ENCODE measurements at regions not wholly inside any gene's neighbourhood (a gene's known extent, or its start where the extent isn't known, plus 50 kb on each side); places are given as distances from the start of the nearest gene placed in this dataset.

GRCh38 chr13:104281910-104282309, 1215.7 kb upstream of the SLC10A2 start:
- Histone ChIP-seq H3K27me3 (no peaks in the 10 kb centered on the region), H3K4me3 (no peak overlapping the region)
- 83 to 84% methylated on average over 4 of the region's 4 CpGs for WGBS, 2 donors

GRCh38 chr13:104270731-104271130, 1204.5 kb upstream of the SLC10A2 start:
- Histone ChIP-seq H3K27ac (no peak overlapping the region), H3K9me3 (no peaks in the 10 kb centered on the region), H3K27me3 (no peaks in the 10 kb centered on the region), H3K4me1 (no peaks in the 10 kb centered on the region), H3K36me3 (no peaks in the 10 kb centered on the region), H3K4me3 (no peak overlapping the region)
- no peak for DNase-seq
- TF ChIP-seq, protein P1, sequence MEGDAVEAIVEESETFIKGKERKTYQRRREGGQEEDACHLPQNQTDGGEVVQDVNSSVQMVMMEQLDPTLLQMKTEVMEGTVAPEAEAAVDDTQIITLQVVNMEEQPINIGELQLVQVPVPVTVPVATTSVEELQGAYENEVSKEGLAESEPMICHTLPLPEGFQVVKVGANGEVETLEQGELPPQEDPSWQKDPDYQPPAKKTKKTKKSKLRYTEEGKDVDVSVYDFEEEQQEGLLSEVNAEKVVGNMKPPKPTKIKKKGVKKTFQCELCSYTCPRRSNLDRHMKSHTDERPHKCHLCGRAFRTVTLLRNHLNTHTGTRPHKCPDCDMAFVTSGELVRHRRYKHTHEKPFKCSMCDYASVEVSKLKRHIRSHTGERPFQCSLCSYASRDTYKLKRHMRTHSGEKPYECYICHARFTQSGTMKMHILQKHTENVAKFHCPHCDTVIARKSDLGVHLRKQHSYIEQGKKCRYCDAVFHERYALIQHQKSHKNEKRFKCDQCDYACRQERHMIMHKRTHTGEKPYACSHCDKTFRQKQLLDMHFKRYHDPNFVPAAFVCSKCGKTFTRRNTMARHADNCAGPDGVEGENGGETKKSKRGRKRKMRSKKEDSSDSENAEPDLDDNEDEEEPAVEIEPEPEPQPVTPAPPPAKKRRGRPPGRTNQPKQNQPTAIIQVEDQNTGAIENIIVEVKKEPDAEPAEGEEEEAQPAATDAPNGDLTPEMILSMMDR (IDR thresholded peaks at IDR 0.05), result no peak
- TF ChIP-seq POLR2A (IDR thresholded peaks at IDR 0.05), result no peak
- TF ChIP-seq POLR2AphosphoS5 (IDR thresholded peaks at IDR 0.05), result no peak
- TF ChIP-seq EP300 (IDR thresholded peaks at IDR 0.05), result no peak
- intact Hi-C loops (cut with DNase I), result no loop called here
- WGBS, 2 donors, result 86 to 88% methylated on average over 3 of the region's 3 CpGs

More at GRCh38 chr13:104281910-104282309, 1215.7 kb upstream of the SLC10A2 start:
- no peaks in the 10 kb centered on the region for H3K36me3 ChIP-seq
- intact Hi-C loops (cut with DNase I), result no loop called here
- TF ChIP-seq, protein P1 (IDR thresholded peaks at IDR 0.05), result no peak
- TF ChIP-seq POLR2A (IDR thresholded peaks at IDR 0.05), result no peak
- no peak for TF ChIP-seq EP300 (IDR thresholded peaks at IDR 0.05)
- no peak for TF ChIP-seq POLR2AphosphoS5 (IDR thresholded peaks at IDR 0.05)
- no peak for DNase-seq
- H3K9me3 ChIP-seq, result no peaks in the 10 kb centered on the region
- no peak overlapping the region for H3K27ac ChIP-seq
- no peaks in the 10 kb centered on the region for H3K4me1 ChIP-seq

GRCh38 chr13:104267206-104267811, 1201.1 kb upstream of the SLC10A2 start:
- H3K27me3 ChIP-seq, result no peaks in the 10 kb centered on the region
- TF ChIP-seq POLR2AphosphoS5 (IDR thresholded peaks at IDR 0.05) (no peak), POLR2A (IDR thresholded peaks at IDR 0.05) (no peak), EP300 (IDR thresholded peaks at IDR 0.05) (no peak)
- TF ChIP-seq, protein P1 (IDR thresholded peaks at IDR 0.05), result no peak
- 82 to 90% methylated on average over 6 of the region's 6 CpGs for WGBS, 2 donors
- no peaks in the 10 kb centered on the region for H3K9me3 ChIP-seq
- no peak for DNase-seq
- H3K27ac ChIP-seq, result no peak overlapping the region
- no peaks in the 10 kb centered on the region for H3K4me1 ChIP-seq
- intact Hi-C loops (cut with DNase I), result no loop called here
- no peak overlapping the region for H3K4me3 ChIP-seq
- no peaks in the 10 kb centered on the region for H3K36me3 ChIP-seq

DNA sequence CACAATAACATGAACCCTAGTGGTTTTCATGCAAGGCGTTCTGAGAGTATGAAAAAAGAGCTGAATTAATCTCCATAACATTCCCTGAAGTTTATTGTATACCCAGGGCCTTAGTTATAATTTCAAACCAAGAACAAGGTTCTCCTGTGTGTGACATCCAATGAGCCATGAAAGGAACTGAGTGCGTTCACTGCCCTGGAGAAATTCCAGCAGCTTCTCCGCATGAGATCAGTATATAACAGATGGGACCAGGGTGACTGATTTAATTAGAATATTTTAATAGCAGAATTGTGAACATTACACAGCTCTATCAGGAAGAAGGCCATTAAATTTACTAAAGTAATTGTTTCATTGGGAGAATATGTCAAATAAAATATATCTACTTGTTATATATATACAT, 1190.5 kb upstream of the SLC10A2 start:
- Histone ChIP-seq H3K4me3 (no peak overlapping the region), H3K36me3 (no peaks in the 10 kb centered on the region), H3K27ac (no peak overlapping the region), H3K4me1 (no peaks in the 10 kb centered on the region), H3K9me3 (no peaks in the 10 kb centered on the region), H3K27me3 (no peaks in the 10 kb centered on the region)
- intact Hi-C loops (cut with DNase I), result no loop called here
- TF ChIP-seq, protein P1 (IDR thresholded peaks at IDR 0.05), result no peak
- TF ChIP-seq EP300 (IDR thresholded peaks at IDR 0.05), result no peak
- WGBS, 2 donors, result 84 to 86% methylated on average over 3 of the region's 3 CpGs
- no peak for DNase-seq

DNA sequence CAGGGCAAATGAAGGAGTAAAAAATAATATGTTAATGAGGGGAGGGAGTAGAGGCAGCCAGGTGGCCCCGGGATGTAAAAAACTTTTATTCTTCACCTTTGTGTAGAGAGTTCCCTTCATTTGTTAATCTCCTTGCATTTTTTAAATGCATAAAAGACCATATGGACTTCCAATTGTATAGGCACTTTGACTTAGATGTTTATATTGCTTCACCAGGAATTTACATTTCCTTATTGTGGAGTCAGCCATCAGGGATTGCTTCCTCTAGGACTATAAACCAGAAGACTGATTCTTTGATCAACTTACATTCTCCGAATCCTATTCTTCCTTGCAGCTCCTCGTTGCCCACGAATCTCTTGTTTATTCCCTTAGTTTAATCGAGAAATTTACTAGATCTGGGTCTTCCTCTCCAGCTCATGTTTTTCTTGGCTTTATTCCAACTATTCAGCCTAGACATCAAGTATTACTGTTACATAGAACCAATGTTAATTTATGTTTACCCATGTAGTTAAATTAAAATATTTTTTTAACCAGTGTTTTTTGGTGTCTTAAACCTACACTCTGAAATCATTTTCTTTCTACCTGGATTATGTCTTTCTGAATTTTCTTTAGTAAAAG, 1187.0 kb upstream of the SLC10A2 start:
- H3K9me3 ChIP-seq, result no peaks in the 10 kb centered on the region
- H3K4me1 ChIP-seq, result no peaks in the 10 kb centered on the region
- no peak for DNase-seq
- intact Hi-C loops (cut with DNase I), result no loop called here
- H3K27ac ChIP-seq, result no peak overlapping the region
- 24 to 56% methylated on average over 5 of the region's 5 CpGs for WGBS, 2 donors
- no peaks in the 10 kb centered on the region for H3K27me3 ChIP-seq
- TF ChIP-seq POLR2A (IDR thresholded peaks at IDR 0.05), result no peak
- TF ChIP-seq POLR2AphosphoS5 (IDR thresholded peaks at IDR 0.05), result no peak
- TF ChIP-seq, protein P1 (IDR thresholded peaks at IDR 0.05), result no peak
- TF ChIP-seq EP300 (IDR thresholded peaks at IDR 0.05), result no peak
- no peaks in the 10 kb centered on the region for H3K36me3 ChIP-seq
- no peak overlapping the region for H3K4me3 ChIP-seq
